HCT116 (cell line): ENCODE measurements at regions not wholly inside any gene's neighbourhood (a gene's known extent, or its start where the extent isn't known, plus 50 kb on each side); places are given as distances from the start of the nearest gene placed in this dataset.

ENCODE experiments used
- ATAC-seq: fragments of 200-7000 bp; cut with Tn5 transposase; 2 replicates; pipeline ENCODE4 v1.9.1; 2020; ENCODE audit warnings: mild to moderate bottlenecking, moderate library complexity
- BruUV-seq: library from RNA; stranded (reverse); fragments of 400-500 nt; replicated peaks from 2 replicates; lab custom pipeline; 2021; lab: Mats Ljungman, UMichigan
- CTCF ChIA-PET: fragments of 300-600 bp; sonication (Branson Sonifier 250); formaldehyde crosslinking; loops from one replicate; lab custom pipeline; 2021; ENCODE audit warnings: antibody characterized with exemption; lab: Charles Lee
- POLR2A ChIA-PET: fragments of 300-600, 350-600 bp; sonication (Branson Sonifier 250); formaldehyde crosslinking; loops from one replicate; lab custom pipeline; 2021; ENCODE audit warnings: antibody characterized with exemption; lab: Charles Lee
- RAD21 ChIA-PET, 2 experiments: fragments of 300-600 bp; sonication (Branson Sonifier 250); formaldehyde crosslinking; loops; one replicate each; lab custom pipeline; 2023; ENCODE audit warnings: low total read pairs in 2 of 2; ENCODE audit not compliant: uncharacterized antibody in 2 of 2, unreplicated experiment in 2 of 2, low non-redundant PET in 1 of 2; lab: Charles Lee
- DNase-seq: peaks from one replicate; pipeline ENCODE4 v3.0.0-alpha.2; 2010; ENCODE audit warnings: low read depth, low spot score
- H2AFZ ChIP-seq: fragments of 200-600 bp; shearing (Covaris generic), sonication (generic); 2 replicates; pipeline ENCODE4 v1.6.1; 2017; ENCODE audit warnings: low read depth, mixed run types, mixed read lengths, antibody characterized with exemption, low read length; ENCODE audit not compliant: poor library complexity, severe bottlenecking
- H3K27ac ChIP-seq: 2 replicates; pipeline ENCODE4 v1.5.1; 2012; ENCODE audit warnings: low read depth, low read length
- H3K27me3 ChIP-seq: fragments of 200-600 bp; sonication (generic); 2 replicates; pipeline ENCODE4 v1.6.1; 2016; ENCODE audit warnings: mixed run types, low read length, mixed read lengths; ENCODE audit not compliant: insufficient read depth
- H3K36me3 ChIP-seq, 2 experiments: fragments of 200-500 bp in 1 of 2; fragments of 200-600 bp in 1 of 2; sonication (Bioruptor generic) in 1 of 2; sonication (generic) in 1 of 2; 2 replicates each; pipeline versions ENCODE4 v1.5.1 to v1.6.1; 2014 to 2016; ENCODE audit warnings: low read length in 2 of 2, inconsistent platforms in 1 of 2, mixed read lengths in 1 of 2, mixed run types in 1 of 2; ENCODE audit not compliant: insufficient read depth in 2 of 2, control insufficient read depth in 1 of 2
- H3K4me1 ChIP-seq, 2 experiments: fragments of 200-600 bp in 1 of 2; sonication (generic) in 1 of 2; 2 replicates each; pipeline versions ENCODE4 v1.5.1 to v1.6.1; 2012 to 2017; ENCODE audit warnings: low read length in 2 of 2, inconsistent platforms in 1 of 2, mild to moderate bottlenecking in 1 of 2, mixed read lengths in 1 of 2, mixed run types in 1 of 2, moderate library complexity in 1 of 2; ENCODE audit not compliant: insufficient read depth in 2 of 2, control insufficient read depth in 1 of 2
- H3K4me2 ChIP-seq: fragments of 200-600 bp; sonication (generic); 2 replicates; pipeline ENCODE4 v1.6.1; 2017; ENCODE audit warnings: mixed run types, low read length, mixed read lengths
- H3K4me3 ChIP-seq, 2 experiments: fragments of 200-600 bp in 1 of 2; sonication (generic) in 1 of 2; replicated peaks in 1 of 2; 2 replicates each; pipeline ENCODE4 v1.5.1; 2011 to 2016; ENCODE audit warnings: low read length in 2 of 2, control low read depth in 1 of 2, low read depth in 1 of 2, mild to moderate bottlenecking in 1 of 2, mixed read lengths in 1 of 2, mixed run types in 1 of 2
- H3K79me2 ChIP-seq: fragments of 200-600 bp; sonication (generic); 2 replicates; pipeline ENCODE4 v1.6.1; 2017; ENCODE audit warnings: mild to moderate bottlenecking, mixed run types, low read length, moderate library complexity, mixed read lengths; ENCODE audit not compliant: insufficient read depth
- H3K9ac ChIP-seq: fragments of 200-600 bp; sonication (generic); 2 replicates; pipeline ENCODE4 v1.6.1; 2016; ENCODE audit warnings: low read length, mixed read lengths
- H3K9me2 ChIP-seq: fragments of 200-600 bp; sonication (generic), shearing (Covaris generic); 2 replicates; pipeline ENCODE4 v1.6.1; 2017; ENCODE audit warnings: mixed run types, mild to moderate bottlenecking, moderate library complexity; ENCODE audit not compliant: insufficient read depth
- H3K9me3 ChIP-seq, 2 experiments: fragments of 200-500 bp in 1 of 2; fragments of 200-600 bp in 1 of 2; sonication (Bioruptor generic) in 1 of 2; sonication (generic) in 1 of 2; 2 replicates each; pipeline ENCODE4 v1.6.1; 2014 to 2017; ENCODE audit warnings: low read length in 2 of 2, mixed read lengths in 2 of 2, inconsistent platforms in 1 of 2, low read depth in 1 of 2, mild to moderate bottlenecking in 1 of 2, mixed run types in 1 of 2, moderate library complexity in 1 of 2; ENCODE audit not compliant: control insufficient read depth in 1 of 2, insufficient read depth in 1 of 2
- H4K20me1 ChIP-seq: fragments of 200-600 bp; sonication (generic), shearing (Covaris generic); 2 replicates; pipeline ENCODE4 v1.6.1; 2017; ENCODE audit warnings: mixed run types, mild to moderate bottlenecking, moderate library complexity; ENCODE audit not compliant: insufficient read depth
- CBX3 ChIP-seq: IDR thresholded peaks from 2 replicates; pipeline ENCODE4 v1.6.1; 2012; ENCODE audit warnings: low read depth
- CEBPB ChIP-seq: IDR thresholded peaks from 2 replicates; pipeline ENCODE4 v1.6.1; 2012; ENCODE audit warnings: low read depth
- ELF1 ChIP-seq: IDR thresholded peaks from 2 replicates; pipeline ENCODE4 v1.6.1; 2012; ENCODE audit warnings: low read depth, borderline replicate concordance
- EZH2 ChIP-seq: fragments of 200-600 bp; sonication (generic); IDR thresholded peaks from 2 replicates; pipeline ENCODE4 v1.6.1; 2017; ENCODE audit warnings: antibody characterized with exemption, mixed run types
- EZH2phosphoT487 ChIP-seq: fragments of 200-600 bp; IDR thresholded peaks from 2 replicates; pipeline ENCODE4 v1.6.1; 2018; ENCODE audit warnings: antibody characterized with exemption, borderline replicate concordance
- FOSL1 ChIP-seq: IDR thresholded peaks from 2 replicates; pipeline ENCODE4 v1.6.1; 2012; ENCODE audit warnings: low read depth
- POLR2A ChIP-seq: IDR thresholded peaks from 2 replicates; pipeline ENCODE4 v1.7.0; 2011; ENCODE audit warnings: borderline replicate concordance; ENCODE audit not compliant: insufficient read depth, insufficient read length; ENCODE audit errors: extremely low read depth
- REST ChIP-seq: IDR thresholded peaks from 2 replicates; pipeline ENCODE4 v1.6.1; 2012; ENCODE audit warnings: low read depth
- SIN3A ChIP-seq: IDR thresholded peaks from 2 replicates; pipeline ENCODE4 v1.6.1; 2012; ENCODE audit warnings: low read depth
- SRF ChIP-seq: IDR thresholded peaks from 2 replicates; pipeline ENCODE4 v1.6.1; 2012; ENCODE audit warnings: low read depth
- intact Hi-C: fragments of 100-400 bp; cut with micrococcal nuclease; formaldehyde crosslinking; loops from 2 replicates; pipeline ENCODE4 v1.10.0; 2022

GRCh38 chr4:144894573-144894972 is 203.4 kb downstream of the ANAPC10 start:
- Histone ChIP-seq H3K4me2 (peak overlapping the region; percentile 19; the same call in 1 of the 2 replicates), H3K79me2 (no peaks in the 10 kb centered on the region), H2AFZ (no peak overlapping the region), H3K4me3 (no peak overlapping the region), H3K36me3 (no peaks in the 10 kb centered on the region), H4K20me1 (no peaks in the 10 kb centered on the region), H3K9ac (no peak overlapping the region), H3K27ac (no peak overlapping the region), H3K9me3 (no peaks in the 10 kb centered on the region), H3K4me1 (peaks cover 0 to 19% of the 10 kb centered on the region in 2 experiments; a peak in 2 of 4 replicates), H3K27me3 (no peaks in the 10 kb centered on the region), H3K9me2 (no peaks in the 10 kb centered on the region; the same call in 1 of the 2 replicates)
- DNase-seq (peak; percentile 46), ATAC-seq (peak; percentile 82)
- no peak for TF ChIP-seq POLR2A
- no peak for TF ChIP-seq CBX3
- TF ChIP-seq EZH2, result no peak
- TF ChIP-seq SRF, result no peak
- no peak for TF ChIP-seq EZH2phosphoT487
- TF ChIP-seq CEBPB, result no peak
- TF ChIP-seq FOSL1, result no peak
- TF ChIP-seq REST, result no peak
- no peak for TF ChIP-seq ELF1
- TF ChIP-seq SIN3A, result no peak
- ChIA-PET RAD21 (no interaction called here), CTCF (no interaction called here), POLR2A (no interaction called here)
- no TSS peak for BruUV-seq
- intact Hi-C loops, result no loop called here
